ENCODE measurements at regions not wholly inside any gene's neighbourhood (a gene's known extent, or its start where the extent isn't known, plus 50 kb on each side); places are given as distances from the start of the nearest gene placed in this dataset.

GRCh38 chr5:25567881-25568280 lies 923.1 kb upstream of the CDH10 start:
- H3K27me3 ChIP-seq (replicated peaks in 1 of 4; ENCODE audit: control insufficient read depth in 3 of 4, extremely low read depth in 1 of 4, insufficient read depth in 3 of 4, low read length in 3 of 4): no peaks in the 10 kb centered on the region
- no peak overlapping the region for H2AK5ac ChIP-seq (ENCODE audit: low read depth, low read length)
- no peak overlapping the region for H4K8ac ChIP-seq (ENCODE audit: extremely low read depth, insufficient read depth, low read length)
- DNase-seq (ENCODE audit: low read depth in 1 of 2, low spot score in 2 of 2) (no peak), FAIRE-seq (no peak)
- H4K20me1 ChIP-seq (replicated peaks in 1 of 2; ENCODE audit: control insufficient read depth in 1 of 2, insufficient read depth in 2 of 2, low read length in 2 of 2): no peaks in the 10 kb centered on the region
- no peaks in the 10 kb centered on the region for H3K79me1 ChIP-seq (ENCODE audit: low read depth, low read length)
- H3K36me3 ChIP-seq (ENCODE audit: control insufficient read depth in 2 of 4, insufficient read depth in 4 of 4, low read length in 3 of 4): peaks cover 0 to 6% (median 0%) of the 10 kb centered on the region in 4 experiments; a peak in 2 of 8 replicates
- H3K9me3 ChIP-seq (ENCODE audit: insufficient read depth in 2 of 2, low read depth in 1 of 2, low read length in 1 of 2): peaks cover 7 to 9% of the 10 kb centered on the region in 2 experiments
- H3K23ac ChIP-seq (ENCODE audit: insufficient read length): no peak overlapping the region
- H2BK12ac ChIP-seq (ENCODE audit: low read depth, low read length): no peak overlapping the region; the same call in 1 of the 2 replicates
- H2BK20ac ChIP-seq (ENCODE audit: low read length): no peak overlapping the region
- no peak overlapping the region for H3K14ac ChIP-seq (ENCODE audit: insufficient read length)
- H4K5ac ChIP-seq (ENCODE audit: insufficient read length, low read depth, low read length): no peak overlapping the region
- CTCF ChIA-PET (ENCODE audit: partially characterized antibody): no interaction called here
- H3K18ac ChIP-seq (ENCODE audit: extremely low read depth, low read length): no peak overlapping the region
- H2BK15ac ChIP-seq (ENCODE audit: low read length): no peak overlapping the region
- peaks cover 0 to 5% (median 3%) of the 10 kb centered on the region in 4 experiments; a peak in 4 of 7 replicates for H3K4me1 ChIP-seq (replicated peaks in 1 of 4; ENCODE audit: control insufficient read depth in 3 of 4, insufficient read depth in 4 of 4, low read length in 3 of 4)
- H3K27ac ChIP-seq (ENCODE audit: low read depth, low read length): no peak overlapping the region
- peak overlapping the region in 1 of 4 experiments; percentile 30; a peak in 1 of 8 replicates for H3K4me3 ChIP-seq (ENCODE audit: extremely low read depth in 1 of 4, insufficient read depth in 2 of 4, low read depth in 3 of 4, low read length in 4 of 4)
- no peak overlapping the region for H2BK5ac ChIP-seq (ENCODE audit: low read depth, low read length)
- WGBS, 2 experiments (ENCODE audit: extremely low coverage in 1 of 2, insufficient coverage in 1 of 2, insufficient read length in 1 of 2, insufficient replicate concordance in 2 of 2, low coverage in 1 of 2, low lambda C conversion rate in 2 of 2, missing lambda C conversion rate in 1 of 2): 46% methylated on average over 3 of the region's 3 CpGs; no CpG with 5 or more reads in 1 of the 2 experiments
- H3K4ac ChIP-seq (replicated peaks; ENCODE audit: insufficient read length, low read depth, low read length): no peak overlapping the region
- H3K9ac ChIP-seq (replicated peaks in 1 of 4; ENCODE audit: extremely low read depth in 1 of 4, low read depth in 3 of 4, low read length in 3 of 4): no peak overlapping the region
- no peaks in the 10 kb centered on the region for H3K23me2 ChIP-seq (ENCODE audit: low read depth, low read length)
- H2BK120ac ChIP-seq (replicated peaks; ENCODE audit: low read depth, low read length): no peak overlapping the region
- H4K91ac ChIP-seq (replicated peaks; ENCODE audit: insufficient read length, low read length): no peak overlapping the region
- POLR2A ChIA-PET (ENCODE audit: partially characterized antibody): interaction anchor here (0.7 to 2.0 kb wide), 2 partner anchors 11 to 12 kb away, joined by 3 to 4 read pairs; no protein-coding TSS in a partner anchor
- 0 out of 4 replicates have a peak overlapping the region, but pooled peaks of 1 of the 2 experiments have one; percentile 17 for H3K4me2 ChIP-seq (ENCODE audit: insufficient read depth in 1 of 2, low read depth in 2 of 2, low read length in 2 of 2)
- no peak overlapping the region for H2AFZ ChIP-seq (ENCODE audit: low read length)
- no peaks in the 10 kb centered on the region for H3K79me2 ChIP-seq (ENCODE audit: control insufficient read depth in 1 of 2, insufficient read depth in 2 of 2, low read length in 2 of 2)
- no peak overlapping the region for H3K56ac ChIP-seq (replicated peaks; ENCODE audit: insufficient read length, low read depth, low read length)
- no peak for TF ChIP-seq SRF (IDR thresholded peaks at IDR 0.05; ENCODE audit: low read depth, low read length)
- TF ChIP-seq ATF3 (IDR thresholded peaks at IDR 0.05; ENCODE audit: insufficient read depth, low read depth, low read length): no peak
- TF ChIP-seq JUN (IDR thresholded peaks at IDR 0.05; ENCODE audit: low read depth, low read length): no peak
- no peak for TF ChIP-seq GABPA (IDR thresholded peaks at IDR 0.05; ENCODE audit: borderline replicate concordance, insufficient read depth, low read length)

All from H1 (cell line).